ENCODE measurements at regions not wholly inside any gene's neighbourhood (a gene's known extent, or its start where the extent isn't known, plus 50 kb on each side); places are given as distances from the start of the nearest gene placed in this dataset.
A peak's percentile ranks its signal among the peaks of the same experiment; 100 is the strongest.

DNA sequence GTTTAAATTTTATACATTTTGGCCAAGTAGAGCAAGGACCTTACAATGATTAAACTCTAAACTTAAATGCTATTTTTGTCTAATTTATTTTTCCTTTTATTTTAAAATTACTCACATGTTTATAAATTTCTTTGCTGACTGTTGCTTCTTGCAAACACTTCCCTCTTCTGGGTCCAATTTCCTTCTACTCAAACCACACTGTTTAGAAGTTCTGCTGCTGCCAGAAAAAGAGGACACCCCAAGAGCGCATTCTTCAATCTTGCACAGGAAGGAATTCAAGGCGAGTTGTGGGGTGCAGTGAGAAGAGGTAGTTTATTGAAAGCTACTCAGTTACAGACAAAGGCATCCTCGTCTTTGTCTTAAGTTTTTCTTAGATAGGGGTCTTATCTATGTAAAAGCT lies 88.5 kb upstream of the NEK7 start:
- H3K4me1 ChIP-seq (ENCODE audit: control insufficient read depth in 1 of 2, insufficient read depth in 2 of 2, low read length in 2 of 2) = no peaks in the 10 kb centered on the region
- ChIA-PET POLR2A (no interaction called here), CTCF (no interaction called here), RAD21 (ENCODE audit: low non-redundant PET in 1 of 2, low total read pairs in 2 of 2, uncharacterized antibody in 2 of 2, unreplicated experiment in 2 of 2) (no interaction called here)
- no peak overlapping the region for H3K4me3 ChIP-seq (replicated peaks in 1 of 2; ENCODE audit: low read depth in 1 of 2, low read length in 2 of 2)
- no TSS peak for BruUV-seq (replicated peaks)
- H3K79me2 ChIP-seq (ENCODE audit: insufficient read depth, low read length) = no peaks in the 10 kb centered on the region
- H3K4me2 ChIP-seq (ENCODE audit: low read length) = no peak overlapping the region
- H3K9ac ChIP-seq (ENCODE audit: low read length) = no peak overlapping the region
- no peaks in the 10 kb centered on the region for H4K20me1 ChIP-seq (ENCODE audit: insufficient read depth)
- H3K27ac ChIP-seq (ENCODE audit: low read depth, low read length) = no peak overlapping the region
- H3K27me3 ChIP-seq (ENCODE audit: insufficient read depth, low read length) = no peaks in the 10 kb centered on the region
- no peaks in the 10 kb centered on the region for H3K36me3 ChIP-seq (ENCODE audit: control insufficient read depth in 1 of 2, insufficient read depth in 2 of 2, low read length in 2 of 2)
- H3K9me2 ChIP-seq (ENCODE audit: insufficient read depth) = no peaks in the 10 kb centered on the region
- H3K9me3 ChIP-seq (ENCODE audit: control insufficient read depth in 1 of 2, insufficient read depth in 1 of 2, low read depth in 1 of 2, low read length in 2 of 2) = no peaks in the 10 kb centered on the region
- DNase-seq (ENCODE audit: low read depth, low spot score) = no peak
- intact Hi-C loops (cut with micrococcal nuclease) = no loop called here
- ATAC-seq = no peak
- H2AFZ ChIP-seq (ENCODE audit: low read depth, low read length, poor library complexity, severe bottlenecking) = no peak overlapping the region
- TF ChIP-seq EZH2 (IDR thresholded peaks at IDR 0.05) (no peak), ZNF274 (IDR thresholded peaks at IDR 0.05; ENCODE audit: low read depth, low read length) (no peak), JUND (IDR thresholded peaks at IDR 0.05) (no peak), SIN3A (IDR thresholded peaks at IDR 0.05; ENCODE audit: low read depth) (no peak), YY1 (IDR thresholded peaks at IDR 0.05; ENCODE audit: extremely low read depth, insufficient replicate concordance, low read depth, low read length) (no peak), ELF1 (IDR thresholded peaks at IDR 0.05; ENCODE audit: borderline replicate concordance, low read depth) (no peak), FOSL1 (IDR thresholded peaks at IDR 0.05; ENCODE audit: low read depth) (no peak), EZH2phosphoT487 (IDR thresholded peaks at IDR 0.05; ENCODE audit: borderline replicate concordance) (no peak), SP1 (IDR thresholded peaks at IDR 0.05; ENCODE audit: low read depth) (no peak), POLR2A (IDR thresholded peaks at IDR 0.05; ENCODE audit: borderline replicate concordance, extremely low read depth, insufficient read depth, insufficient read length) (no peak), SRF (IDR thresholded peaks at IDR 0.05; ENCODE audit: low read depth) (no peak)

DNA sequence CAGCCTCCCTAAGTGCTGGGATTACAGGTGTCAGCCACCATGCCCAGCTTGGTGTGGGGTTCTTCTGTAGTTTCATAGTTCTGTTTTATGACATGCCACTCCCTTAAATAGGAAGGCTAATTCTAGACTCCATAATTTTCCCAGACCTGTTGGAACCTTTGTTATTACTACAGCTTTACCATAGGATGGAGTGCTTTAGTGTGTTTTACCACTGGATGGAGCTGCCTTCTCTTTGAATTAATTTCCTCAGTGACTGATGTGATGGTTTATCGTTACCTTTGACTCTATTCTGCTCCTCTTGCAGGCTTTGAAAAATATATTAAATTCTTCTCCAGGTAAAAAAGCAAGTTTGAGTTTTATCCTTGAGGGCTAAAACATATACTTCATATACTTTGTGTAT lies 84.6 kb upstream of the NEK7 start:
- ChIA-PET RAD21 (ENCODE audit: low non-redundant PET in 1 of 2, low total read pairs in 2 of 2, uncharacterized antibody in 2 of 2, unreplicated experiment in 2 of 2) (no interaction called here), CTCF (interaction anchor here (0.7 to 1.4 kb wide), 6 partner anchors 12 to 627 kb away, joined by 3 to 4 read pairs (median 3); no protein-coding TSS in a partner anchor), POLR2A (no interaction called here)
- ATAC-seq (peak; percentile 62), DNase-seq (ENCODE audit: low read depth, low spot score) (no peak)
- no TSS peak for BruUV-seq (replicated peaks)
- Histone ChIP-seq H3K9me3 (ENCODE audit: control insufficient read depth in 1 of 2, insufficient read depth in 1 of 2, low read depth in 1 of 2, low read length in 2 of 2) (no peaks in the 10 kb centered on the region), H3K79me2 (ENCODE audit: insufficient read depth, low read length) (no peaks in the 10 kb centered on the region), H3K27me3 (ENCODE audit: insufficient read depth, low read length) (no peaks in the 10 kb centered on the region), H4K20me1 (ENCODE audit: insufficient read depth) (no peaks in the 10 kb centered on the region), H3K9ac (ENCODE audit: low read length) (no peak overlapping the region), H3K27ac (ENCODE audit: low read depth, low read length) (no peak overlapping the region), H3K9me2 (ENCODE audit: insufficient read depth) (no peaks in the 10 kb centered on the region), H3K4me2 (ENCODE audit: low read length) (no peak overlapping the region), H3K4me1 (ENCODE audit: control insufficient read depth in 1 of 2, insufficient read depth in 2 of 2, low read length in 2 of 2) (no peaks in the 10 kb centered on the region), H3K36me3 (ENCODE audit: control insufficient read depth in 1 of 2, insufficient read depth in 2 of 2, low read length in 2 of 2) (no peaks in the 10 kb centered on the region), H2AFZ (ENCODE audit: low read depth, low read length, poor library complexity, severe bottlenecking) (no peak overlapping the region), H3K4me3 (replicated peaks in 1 of 2; ENCODE audit: low read depth in 1 of 2, low read length in 2 of 2) (no peak overlapping the region)
- peak; percentile 52 for TF ChIP-seq RAD21 (IDR thresholded peaks at IDR 0.05; ENCODE audit: low read depth)
- no peak for TF ChIP-seq POLR2AphosphoS5 (IDR thresholded peaks at IDR 0.05; ENCODE audit: low read depth, low read length)
- TF ChIP-seq, protein P1, sequence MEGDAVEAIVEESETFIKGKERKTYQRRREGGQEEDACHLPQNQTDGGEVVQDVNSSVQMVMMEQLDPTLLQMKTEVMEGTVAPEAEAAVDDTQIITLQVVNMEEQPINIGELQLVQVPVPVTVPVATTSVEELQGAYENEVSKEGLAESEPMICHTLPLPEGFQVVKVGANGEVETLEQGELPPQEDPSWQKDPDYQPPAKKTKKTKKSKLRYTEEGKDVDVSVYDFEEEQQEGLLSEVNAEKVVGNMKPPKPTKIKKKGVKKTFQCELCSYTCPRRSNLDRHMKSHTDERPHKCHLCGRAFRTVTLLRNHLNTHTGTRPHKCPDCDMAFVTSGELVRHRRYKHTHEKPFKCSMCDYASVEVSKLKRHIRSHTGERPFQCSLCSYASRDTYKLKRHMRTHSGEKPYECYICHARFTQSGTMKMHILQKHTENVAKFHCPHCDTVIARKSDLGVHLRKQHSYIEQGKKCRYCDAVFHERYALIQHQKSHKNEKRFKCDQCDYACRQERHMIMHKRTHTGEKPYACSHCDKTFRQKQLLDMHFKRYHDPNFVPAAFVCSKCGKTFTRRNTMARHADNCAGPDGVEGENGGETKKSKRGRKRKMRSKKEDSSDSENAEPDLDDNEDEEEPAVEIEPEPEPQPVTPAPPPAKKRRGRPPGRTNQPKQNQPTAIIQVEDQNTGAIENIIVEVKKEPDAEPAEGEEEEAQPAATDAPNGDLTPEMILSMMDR (IDR thresholded peaks at IDR 0.05 in 2 of 3, conservative IDR thresholded peaks at IDR 0.05 in 1 of 3; ENCODE audit: borderline replicate concordance in 1 of 3, insufficient read depth in 1 of 3, low read depth in 2 of 3, low read length in 2 of 3) = peak; percentile 10 to 25 (median 21); a peak in 3 of 6 replicates
- TF ChIP-seq YY1 (IDR thresholded peaks at IDR 0.05; ENCODE audit: extremely low read depth, insufficient replicate concordance, low read depth, low read length) = no peak
- intact Hi-C loops (cut with micrococcal nuclease) = loop anchor here (5.0 kb wide), 1 partner anchor 395 kb away; no protein-coding TSS in a partner anchor
